ENCODE measurements at regions not wholly inside any gene's neighbourhood (a gene's known extent, or its start where the extent isn't known, plus 50 kb on each side); places are given as distances from the start of the nearest gene placed in this dataset.

DNA sequence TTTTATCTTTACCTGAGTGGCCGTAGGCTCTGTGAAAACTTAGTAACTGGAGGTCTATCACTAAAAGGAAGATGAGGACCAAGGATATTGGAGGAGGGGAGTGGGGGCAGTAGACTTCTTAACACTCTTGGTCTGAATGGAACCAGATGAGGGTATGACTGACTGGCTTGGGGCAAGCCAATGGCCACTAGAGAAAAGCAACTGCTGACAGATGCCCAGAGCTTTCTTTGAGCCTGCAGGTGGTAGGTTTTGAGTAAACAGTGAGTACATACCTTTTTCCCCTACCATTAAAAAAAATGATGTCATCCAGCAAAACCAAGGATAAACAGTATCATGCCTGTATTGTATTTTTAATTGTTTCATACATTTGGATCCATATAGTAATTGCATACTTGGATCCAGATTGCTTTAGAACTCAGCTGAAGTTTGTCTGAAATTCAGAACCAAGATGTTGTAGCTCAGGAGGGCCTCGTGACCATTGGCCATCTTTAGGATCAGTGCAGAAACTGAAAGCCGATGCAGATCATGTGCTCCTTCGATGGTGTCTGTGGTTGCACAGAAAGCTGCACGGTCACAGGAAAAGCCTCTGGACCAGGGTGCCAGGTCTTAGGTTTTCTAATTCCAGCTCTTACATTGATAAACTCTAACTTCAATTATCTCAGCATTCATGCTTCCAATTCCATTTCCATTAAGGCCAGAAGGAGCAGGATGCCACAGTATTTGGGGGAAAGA lies 131.0 kb downstream of the PDGFRA start:
- DNase-seq = no peak

DNA sequence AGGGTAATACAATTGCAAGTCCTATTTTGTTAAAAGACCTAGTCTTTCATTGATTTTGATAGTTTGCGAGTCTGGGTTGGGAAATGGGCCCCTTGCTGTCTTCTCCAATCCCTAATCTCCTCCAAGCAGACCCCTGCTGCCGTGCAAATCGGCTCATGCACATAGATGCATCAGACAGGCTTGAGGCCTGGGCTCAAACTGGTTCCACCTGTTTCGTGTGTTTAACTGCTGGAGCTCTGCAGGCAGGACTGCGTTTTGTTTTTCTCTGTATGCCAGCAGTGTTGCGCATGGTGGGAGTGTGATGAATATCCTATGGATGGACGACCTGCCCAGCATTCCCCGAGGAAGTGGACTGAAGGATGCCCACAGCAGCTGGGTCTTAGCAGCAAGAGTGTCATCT lies 133.9 kb downstream of the PDGFRA start:
- no peak for DNase-seq

DNA sequence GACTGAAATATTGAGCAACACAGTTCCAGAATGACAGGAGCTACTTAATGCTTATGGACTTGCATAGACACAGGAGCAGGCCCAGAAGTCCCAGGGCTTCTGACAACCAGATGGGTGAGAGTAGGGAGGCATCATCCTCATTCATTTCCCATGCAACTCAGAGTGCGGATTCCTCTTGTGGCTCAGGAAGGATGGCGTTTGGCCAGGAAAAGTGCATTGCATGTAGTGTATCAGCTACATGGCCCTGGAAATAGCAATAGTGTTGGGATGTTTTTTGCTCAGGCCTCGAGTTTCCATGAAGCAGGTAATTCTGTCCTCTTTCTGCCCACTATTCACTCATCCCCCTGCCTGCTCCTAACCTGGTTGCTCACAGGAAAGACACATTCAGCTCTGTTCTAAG lies 136.6 kb downstream of the PDGFRA start:
- no peak for DNase-seq

DNA sequence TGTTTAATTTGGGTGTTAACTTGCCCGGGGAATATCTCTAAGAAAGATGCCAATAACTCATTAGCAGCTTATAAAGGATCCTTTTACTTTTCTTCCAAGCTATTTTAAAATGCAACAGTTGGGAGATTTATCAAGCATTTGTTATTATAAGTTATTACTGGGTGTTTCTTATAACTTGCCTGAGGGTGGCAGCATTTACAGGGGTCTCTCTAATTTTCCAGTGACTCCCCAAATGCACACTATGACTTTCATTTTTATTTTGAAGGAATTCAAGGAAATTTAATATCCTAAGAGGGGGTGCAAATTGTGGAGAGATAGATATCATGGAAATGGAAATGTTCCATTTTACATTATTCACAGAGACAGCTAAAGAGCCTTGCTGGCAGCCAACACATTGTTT lies 138.0 kb downstream of the PDGFRA start:
- DNase-seq = no peak

DNA sequence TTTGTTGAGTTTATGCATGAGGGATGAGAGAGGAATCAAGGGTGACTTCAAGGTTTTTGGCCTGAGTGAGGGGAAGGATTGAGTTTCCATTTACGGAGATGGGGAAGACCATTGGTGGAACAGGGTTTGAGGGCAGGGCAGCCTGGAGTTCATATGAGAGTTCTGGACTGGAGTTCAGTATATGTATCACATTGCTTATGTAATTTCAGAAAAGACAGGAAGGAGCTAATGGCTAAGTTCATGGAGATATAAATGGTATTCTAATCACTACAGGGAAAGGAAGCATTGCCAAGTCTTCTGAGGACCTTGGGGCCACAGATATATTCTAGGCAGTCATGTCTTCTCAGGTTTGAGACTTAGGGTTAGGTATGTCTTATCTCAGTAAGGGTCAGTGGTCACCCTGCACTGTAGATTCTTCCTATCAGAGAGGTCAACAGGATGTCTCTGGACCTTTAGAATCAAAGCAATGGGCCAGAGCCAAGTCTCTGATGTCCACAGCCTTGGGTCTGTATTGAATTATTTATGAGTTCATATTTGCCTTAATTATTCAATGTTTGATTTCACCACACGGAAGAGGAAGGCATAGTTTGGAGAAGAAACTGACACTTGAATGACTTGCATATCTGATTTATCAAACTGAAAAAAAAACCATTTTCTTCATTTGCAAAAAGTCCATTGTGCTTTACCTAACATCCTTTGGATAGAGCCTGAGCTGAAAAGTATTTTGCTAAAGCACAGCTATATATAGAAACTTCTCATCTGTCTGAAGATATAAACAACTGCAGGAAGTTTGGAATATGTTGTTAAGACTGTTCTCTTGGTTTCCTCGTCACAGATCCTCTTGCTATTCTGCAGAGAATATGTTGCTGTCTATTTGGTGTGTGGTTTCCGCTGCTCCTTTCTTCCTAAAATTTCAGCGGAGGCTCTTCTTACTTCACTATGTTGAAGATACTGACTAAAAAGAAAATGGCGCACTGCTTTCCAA lies 139.5 kb downstream of the PDGFRA start:
- no peak for DNase-seq

DNA sequence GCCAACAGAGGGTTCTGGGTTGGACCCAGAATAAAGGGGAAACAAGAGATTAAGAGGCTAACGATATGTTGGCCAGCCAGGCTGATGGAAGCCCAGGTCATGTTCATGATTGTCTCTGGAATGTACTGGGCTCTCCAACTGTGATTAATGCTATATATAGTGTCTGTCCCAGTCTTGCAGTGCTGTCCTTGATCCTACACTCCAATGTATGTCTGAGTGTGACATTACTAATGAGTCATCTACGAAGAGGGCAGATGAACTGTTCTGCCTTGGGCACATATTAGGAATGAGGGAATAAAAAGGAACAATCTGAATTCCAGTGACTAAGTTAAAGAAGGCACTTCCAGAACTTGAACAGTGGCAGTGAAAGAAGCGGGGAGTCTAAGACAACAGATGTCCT lies 142.1 kb downstream of the PDGFRA start:
- DNase-seq = no peak

DNA sequence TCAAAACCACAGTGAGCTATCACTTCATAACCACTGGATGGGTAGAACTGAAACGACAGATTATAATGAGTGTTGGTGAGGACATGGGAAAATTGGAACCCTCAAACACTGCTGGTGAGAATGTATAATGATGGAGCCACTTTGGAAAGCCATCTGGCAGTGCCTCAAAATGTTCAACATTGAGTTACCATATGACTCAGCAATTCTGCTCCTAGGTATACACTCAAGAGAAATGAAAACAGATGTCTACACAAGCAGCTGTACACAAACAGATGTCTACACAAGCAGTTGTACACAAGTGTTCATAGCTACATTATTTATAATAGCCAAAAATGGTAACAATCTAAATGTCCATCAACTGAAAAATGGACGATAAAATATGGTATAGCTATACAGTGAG lies 143.9 kb downstream of the PDGFRA start:
- DNase-seq = no peak

DNA sequence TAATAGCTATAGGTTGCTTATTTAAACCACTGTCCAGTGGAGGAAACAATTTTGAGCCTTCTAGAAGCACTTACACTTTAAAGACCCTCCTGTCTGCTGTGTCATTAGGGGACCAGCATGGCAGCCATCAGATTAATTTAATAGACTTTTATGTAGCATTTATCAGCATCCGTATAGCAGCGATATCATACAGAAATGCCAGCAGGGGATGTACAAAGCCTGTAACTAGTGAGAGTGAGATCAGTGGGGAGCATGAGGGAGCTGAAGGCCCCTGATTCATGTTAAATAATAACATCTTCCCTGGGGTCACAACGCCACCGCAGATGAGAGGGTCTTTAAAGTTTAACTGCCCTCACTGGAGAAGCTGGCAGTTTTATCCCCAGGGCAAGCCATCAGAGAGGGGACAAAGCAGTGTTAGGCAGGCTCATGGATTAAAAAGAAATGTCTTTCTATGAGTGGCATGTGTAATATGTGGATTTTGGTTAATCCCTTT lies 144.7 kb downstream of the PDGFRA start:
- DNase-seq = no peak

DNA sequence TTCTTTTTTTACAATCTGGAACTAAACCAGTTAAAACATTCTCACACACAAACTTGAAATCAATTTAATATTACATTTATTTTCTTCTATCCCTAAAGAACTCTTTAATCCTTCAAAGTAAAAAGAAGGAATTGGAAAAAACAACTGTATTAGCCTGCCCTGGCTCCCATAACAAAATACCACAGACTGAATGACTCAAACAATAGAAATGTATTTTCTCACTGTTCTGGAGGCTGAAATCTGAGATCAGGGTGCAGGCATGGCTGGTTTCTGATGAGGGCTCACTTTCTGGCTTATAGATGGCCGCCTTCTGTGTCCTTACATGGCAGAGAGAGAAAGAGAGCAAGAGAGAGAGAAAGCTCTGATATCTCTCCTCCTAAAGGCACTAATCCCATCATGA lies 149.4 kb downstream of the PDGFRA start:
- no peak for DNase-seq

DNA sequence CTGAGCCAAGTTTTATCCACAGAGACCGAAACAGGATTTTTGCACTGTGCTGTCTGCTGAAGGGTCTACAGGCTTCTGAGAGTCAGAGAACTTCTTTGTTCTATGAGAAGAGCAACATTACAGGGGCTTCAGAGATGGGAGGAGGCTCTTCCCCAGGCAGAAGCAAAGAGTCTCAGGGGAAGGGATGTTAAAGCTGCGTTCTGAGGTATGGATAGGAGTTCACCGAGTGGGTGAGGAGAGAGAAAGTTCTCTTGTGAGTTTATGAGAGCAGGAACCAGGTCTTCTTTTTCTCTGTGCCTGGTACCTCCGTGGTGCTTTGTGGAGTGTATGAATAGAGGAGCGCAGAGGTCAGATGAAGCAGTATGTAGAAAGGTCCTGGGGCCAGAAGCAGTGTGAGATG lies 155.1 kb downstream of the PDGFRA start:
- no peak for DNase-seq

DNA sequence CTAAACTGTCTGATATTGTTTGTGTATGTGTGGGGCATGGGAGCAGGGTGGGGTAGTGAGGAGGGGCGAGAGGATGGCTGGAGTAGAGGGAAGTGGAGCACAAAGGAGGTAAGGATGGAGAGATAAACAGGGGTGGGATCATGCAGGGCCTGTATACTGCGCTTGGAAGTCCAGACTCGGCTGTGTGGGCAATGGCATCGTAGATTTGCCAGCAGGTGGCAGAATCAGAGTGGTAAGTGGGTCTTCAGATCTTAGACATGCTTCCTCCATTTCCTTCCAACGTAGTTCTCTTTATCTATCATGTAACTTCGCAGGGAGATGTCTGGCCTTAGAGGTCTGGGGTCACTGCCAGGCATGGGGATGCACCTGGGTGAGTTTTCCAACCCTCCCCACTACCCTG lies 155.5 kb downstream of the PDGFRA start:
- peak; percentile 46 for DNase-seq

DNA sequence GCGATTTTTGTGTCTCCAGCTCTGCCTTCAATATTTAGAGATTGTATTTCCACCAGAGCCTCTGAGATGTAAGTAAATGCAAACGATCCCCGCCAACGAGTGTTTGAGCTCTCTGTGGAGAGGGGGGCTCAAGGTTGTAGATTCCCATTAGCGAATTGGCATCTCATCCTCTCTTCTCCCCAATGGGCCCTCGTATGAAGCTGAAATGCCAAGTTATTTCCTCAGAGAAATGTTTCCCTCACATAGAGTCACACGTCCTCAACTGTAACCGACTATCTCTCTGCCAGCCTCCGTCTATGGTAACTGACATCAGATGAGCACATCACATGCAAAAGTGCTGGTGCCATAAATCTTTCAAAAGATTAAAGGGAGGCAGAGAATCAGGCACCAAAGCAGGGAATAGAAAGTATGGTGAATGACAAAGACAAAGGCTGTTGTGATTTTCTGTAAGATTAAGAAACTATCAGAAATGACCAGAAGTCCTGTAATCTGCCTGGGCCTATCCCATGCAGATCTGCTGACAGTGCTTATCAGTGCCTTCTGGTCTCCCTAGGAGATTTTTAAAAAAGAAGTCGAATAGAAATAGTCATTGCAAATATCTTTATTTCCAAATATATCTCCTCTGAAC lies 157.1 kb downstream of the PDGFRA start:
- no peak for DNase-seq

DNA sequence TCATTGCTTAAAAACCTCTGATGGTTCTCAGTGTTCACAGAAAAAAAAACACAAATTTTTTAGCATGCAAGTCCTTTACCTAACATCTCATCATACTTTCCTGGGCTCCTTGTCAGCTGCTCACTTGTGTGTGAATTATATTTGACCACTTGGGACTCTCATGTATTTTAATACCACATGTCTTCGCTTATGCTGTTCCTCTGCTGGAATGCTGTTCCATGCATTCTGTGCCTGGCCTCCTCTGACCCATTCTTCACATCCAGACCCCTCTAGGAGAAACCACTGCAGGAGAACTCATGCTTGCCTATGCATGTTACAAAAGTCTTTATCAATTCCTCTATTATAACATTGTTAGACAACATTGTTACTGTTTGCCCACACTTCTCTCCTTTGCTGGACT lies 157.6 kb downstream of the PDGFRA start:
- no peak for DNase-seq

DNA sequence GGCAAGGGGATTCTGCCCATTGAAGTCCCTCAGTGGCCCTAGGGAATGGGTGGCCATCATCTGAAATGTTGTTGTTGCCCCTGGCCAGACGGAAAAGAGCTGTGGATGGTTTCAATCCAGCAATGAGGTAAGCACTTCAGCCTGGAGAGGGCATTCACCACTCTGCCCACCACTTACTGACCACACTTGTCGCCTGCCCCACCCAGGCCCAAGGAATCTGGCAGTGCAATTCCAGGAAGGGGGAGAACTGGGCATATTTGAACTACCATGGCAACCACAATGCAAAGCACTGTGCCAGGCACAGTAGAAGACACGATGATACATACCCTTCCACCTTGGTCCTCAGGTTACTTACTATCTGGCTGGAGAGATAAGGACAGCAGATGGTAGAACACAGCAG lies 161.6 kb downstream of the PDGFRA start:
- DNase-seq = no peak

DNA sequence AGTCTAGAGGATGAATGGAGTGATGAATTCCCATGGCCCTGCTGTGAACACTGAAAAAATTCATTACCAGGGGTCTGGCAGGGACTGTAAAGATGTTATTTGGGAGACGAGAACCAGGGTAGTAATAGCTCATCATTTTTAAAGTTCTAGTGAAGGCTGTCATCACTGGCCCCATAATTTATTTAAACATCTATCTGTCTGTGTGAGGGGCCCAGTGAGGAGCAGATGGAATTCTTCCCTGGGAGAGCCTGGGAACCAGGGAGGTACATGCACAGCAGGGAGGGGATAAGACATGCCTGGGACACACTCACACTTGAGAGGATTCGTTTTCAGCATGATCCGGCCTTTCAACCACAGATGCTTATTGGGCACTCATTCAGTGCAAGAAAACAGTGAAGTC lies 162.0 kb downstream of the PDGFRA start:
- peak; percentile 11 for DNase-seq

DNA sequence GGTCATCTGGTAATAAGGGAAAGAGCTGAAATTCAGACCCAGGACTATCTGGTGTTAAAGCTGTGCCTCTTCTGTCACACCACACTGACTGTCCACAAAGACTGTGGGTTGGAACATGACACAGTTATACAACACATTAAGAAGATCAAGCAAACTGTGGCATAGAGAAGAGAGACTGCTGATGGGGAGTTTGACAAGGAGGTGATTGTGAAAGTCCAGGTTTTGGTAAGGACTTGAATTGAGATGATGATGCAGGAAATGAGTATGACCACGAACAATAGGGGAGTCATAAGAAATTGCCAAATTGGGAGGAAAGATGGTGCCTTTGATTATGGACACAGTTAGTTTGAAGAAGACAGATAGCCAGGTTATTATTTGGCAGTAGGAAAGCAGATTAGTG lies 163.4 kb downstream of the PDGFRA start:
- no peak for DNase-seq

DNA sequence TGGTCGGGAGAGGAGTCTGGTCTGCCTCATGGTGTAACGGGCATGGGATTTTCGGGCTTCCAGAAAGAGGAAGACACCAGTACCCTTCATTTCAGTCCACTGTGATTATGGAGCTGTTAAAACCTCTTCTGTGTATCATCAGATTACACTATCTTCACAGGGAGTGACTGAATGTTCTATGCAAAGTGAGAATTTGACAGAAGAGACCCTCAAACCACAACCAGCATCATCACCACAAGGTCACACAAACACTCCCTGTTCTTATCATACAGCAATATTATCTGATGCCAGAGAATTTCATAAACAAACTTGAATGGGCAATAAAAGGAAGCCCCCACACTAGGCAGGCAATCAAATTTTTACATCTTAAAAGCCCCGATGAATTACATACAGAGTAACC lies 164.2 kb downstream of the PDGFRA start:
- no peak for DNase-seq

DNA sequence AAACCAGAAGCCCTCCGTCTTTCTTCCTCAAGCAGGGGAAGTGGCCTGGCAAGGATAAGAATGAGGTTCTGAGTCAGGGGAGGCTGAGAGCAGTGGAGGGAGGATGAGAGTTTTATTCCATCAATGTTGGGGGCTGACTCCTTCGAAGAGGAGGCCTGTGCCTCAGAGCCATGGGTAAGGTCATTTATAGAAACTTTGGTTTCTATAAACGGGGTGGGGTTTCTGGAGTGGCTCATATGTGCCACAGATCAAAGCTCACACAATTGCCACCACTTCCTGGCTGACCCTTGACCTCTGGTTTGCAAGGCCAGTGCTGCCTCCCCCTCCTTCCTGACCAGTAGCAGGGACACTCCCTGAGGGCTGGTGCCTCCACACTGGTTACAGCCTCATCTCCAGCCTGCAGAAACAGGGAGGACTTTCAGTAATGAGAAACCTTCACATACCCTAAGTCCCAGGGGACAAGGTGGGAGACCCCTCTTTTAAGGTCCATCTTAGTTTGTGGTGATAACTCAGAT lies 166.0 kb downstream of the PDGFRA start:
- DNase-seq = no peak

DNA sequence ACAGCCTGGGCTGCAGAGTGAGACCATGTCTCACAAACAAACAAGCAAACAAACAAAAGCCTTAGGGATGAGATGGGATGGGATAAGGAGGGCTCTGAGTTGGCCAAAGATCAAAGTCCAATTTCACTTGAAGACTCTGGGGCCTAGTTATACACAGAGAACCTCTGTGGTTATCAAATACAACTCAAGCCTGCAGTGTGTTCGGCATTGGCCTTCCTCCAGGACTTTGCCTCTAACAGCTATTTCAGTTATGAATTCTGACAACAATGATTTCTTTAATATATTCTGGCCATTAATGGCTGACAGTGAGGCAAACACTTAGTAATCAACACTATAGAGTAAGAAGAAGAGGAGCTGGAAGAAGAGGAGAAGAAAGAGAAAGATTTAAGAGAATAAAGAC lies 171.1 kb downstream of the PDGFRA start:
- no peak for DNase-seq

DNA sequence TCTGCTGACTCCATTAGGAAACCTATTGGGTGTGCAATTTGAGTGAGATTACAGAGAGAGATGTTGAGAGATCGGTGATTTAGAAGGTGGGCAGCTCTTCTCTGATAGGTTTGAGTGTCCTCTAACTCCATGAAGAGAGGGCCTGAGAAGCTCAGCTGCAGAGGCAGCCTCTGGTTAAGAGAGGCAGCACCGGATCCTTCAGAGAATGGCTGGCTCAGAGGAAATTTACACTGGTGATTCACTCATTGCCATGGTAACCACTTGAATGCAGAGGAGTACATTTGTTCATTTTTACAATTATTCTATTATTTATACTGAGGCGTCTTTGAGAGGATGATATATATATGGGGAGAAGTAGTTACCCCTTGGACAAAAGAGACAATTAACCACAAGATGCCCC lies 171.7 kb downstream of the PDGFRA start:
- DNase-seq = peak; percentile 22

DNA sequence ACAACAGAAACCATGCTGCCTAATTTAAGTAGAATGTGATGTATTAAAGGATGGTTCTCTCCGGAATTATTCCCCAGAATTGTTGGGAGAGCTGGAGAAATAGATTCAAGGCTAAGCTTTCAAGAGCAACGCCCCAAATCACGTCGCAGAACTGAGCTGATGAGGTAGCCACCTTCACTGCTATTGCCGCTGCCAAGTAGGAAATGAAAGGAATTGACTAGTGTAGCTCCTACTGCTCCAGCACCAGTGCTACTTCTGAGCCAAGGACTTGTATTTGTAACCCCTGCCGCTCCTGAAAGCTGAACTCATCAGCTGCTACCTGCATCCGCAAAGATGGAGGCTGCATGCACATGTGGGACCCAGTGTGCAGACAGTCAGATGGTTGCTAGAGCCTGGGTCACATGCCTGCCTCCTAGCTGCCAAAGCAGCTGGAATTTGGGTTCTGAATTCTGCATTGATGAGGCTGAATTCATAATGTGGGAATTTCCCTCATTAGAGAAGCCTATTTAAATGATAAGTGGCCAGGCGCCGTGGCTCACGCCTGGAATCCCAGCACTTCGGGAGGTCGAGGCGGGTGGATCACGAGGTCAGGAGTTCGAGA lies 173.9 kb downstream of the PDGFRA start:
- no peak for DNase-seq

DNA sequence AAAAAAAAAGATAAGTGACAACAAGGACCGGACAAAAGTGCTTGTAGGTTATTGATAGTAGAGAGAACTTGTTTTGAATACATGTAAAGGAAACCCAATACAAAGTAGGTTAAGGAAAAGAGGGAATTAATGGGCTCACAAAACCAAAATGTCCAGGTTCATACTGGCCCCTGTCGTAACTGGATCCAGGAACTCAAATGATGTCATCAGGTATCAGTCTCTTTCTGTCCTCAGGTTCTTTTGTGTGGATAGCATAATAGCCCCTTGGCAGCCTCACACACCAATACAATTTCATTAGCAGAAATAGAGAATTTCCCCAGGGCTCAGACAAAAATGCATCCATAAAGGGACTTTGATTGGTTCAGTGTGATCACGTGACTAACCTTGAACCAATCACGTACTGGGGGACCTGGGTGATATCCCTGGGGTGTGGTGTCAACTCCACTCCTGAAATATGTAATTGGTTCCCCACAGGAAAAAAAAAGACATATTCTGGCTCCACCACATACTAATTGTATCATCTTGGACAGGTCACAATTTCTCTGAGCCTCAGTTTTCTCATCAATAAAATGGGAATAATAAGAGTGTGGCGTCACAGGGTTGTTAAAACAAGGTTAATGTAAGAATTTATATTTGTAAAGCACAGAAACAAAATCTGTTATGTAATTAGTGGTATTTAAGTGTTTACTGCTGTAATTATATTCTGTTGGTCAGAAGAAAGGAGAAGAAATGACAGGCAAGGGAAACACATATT lies 174.8 kb downstream of the PDGFRA start:
- no peak for DNase-seq
